Lower leg skin (tissue), 3 donors: ENCODE measurements at regions not wholly inside any gene's neighbourhood (a gene's known extent, or its start where the extent isn't known, plus 50 kb on each side); places are given as distances from the start of the nearest gene placed in this dataset.

Experiments used
- CTCF ChIP-seq, 3 donors: fragments of 450-650 bp; IDR thresholded peaks; one replicate each; pipeline ENCODE4 v1.5.1; 2016; ENCODE audit warnings: antibody characterized with exemption in 3 of 3, mild to moderate bottlenecking in 3 of 3, moderate library complexity in 2 of 3
- POLR2A ChIP-seq, 2 donors: fragments of 450-650 bp; IDR thresholded peaks; one replicate each; pipeline ENCODE4 v1.6.1; 2016 to 2017; ENCODE audit warnings: antibody characterized with exemption in 2 of 2, mild to moderate bottlenecking in 1 of 2, moderate library complexity in 1 of 2

DNA sequence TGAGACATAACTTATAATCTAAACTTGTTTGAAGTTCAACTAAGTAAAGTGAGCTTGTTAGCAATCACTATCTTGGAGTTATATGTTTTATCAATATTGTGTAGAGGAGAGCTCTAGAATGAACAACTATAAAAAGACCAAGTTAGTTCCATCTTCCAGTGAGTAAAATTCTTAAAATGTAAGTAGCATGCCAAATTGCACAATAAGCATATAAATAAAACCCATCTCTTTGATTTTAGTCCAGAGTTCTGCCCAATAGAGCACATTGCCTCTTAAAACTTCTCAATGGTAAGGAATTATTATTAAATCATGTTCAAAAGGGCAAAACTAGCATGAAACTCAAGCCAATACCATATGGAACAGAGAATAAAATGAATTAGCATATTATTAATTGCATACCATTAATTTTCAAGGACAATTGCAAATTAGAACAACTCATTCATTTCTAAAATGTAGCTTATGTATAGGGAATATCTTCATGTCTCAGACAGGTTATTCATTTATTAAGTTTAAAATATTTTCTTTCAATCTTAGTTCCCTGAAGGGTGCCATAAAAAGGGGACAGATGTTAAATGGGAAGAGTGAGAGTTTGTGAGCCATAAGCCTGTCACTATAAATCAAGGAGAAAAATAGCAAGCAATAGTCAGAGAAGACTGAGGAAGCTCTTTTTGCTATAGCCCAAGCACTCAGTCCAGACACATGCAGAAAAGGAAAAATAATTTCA, 507.6 kb downstream of the CENPC start:
- TF ChIP-seq CTCF (IDR thresholded peaks at IDR 0.05) (no peak), POLR2A (IDR thresholded peaks at IDR 0.05) (no peak)
